Panc1 (cell line): ENCODE measurements at regions not wholly inside any gene's neighbourhood (a gene's known extent, or its start where the extent isn't known, plus 50 kb on each side); places are given as distances from the start of the nearest gene placed in this dataset.

Experiments used
- ATAC-seq: fragments of 200-7000 bp; cut with Tn5 transposase; 2 replicates; pipeline ENCODE4 v1.9.1; 2020; ENCODE audit warnings: mild to moderate bottlenecking, moderate library complexity
- BruUV-seq: library from RNA; stranded (reverse); fragments of 400-500 nt; replicated peaks from 2 replicates; lab custom pipeline; 2021; lab: Mats Ljungman, UMichigan
- CTCF ChIA-PET: fragments of 300-600 bp; sonication (Branson Sonifier 250); formaldehyde crosslinking; loops from one replicate; lab custom pipeline; 2022; ENCODE audit warnings: antibody characterized with exemption; lab: Charles Lee
- POLR2A ChIA-PET: fragments of 300-600 bp; sonication (Branson Sonifier 250); formaldehyde crosslinking; loops from one replicate; lab custom pipeline; 2022; ENCODE audit warnings: antibody characterized with exemption; lab: Charles Lee
- DNase-seq: peaks from one replicate; pipeline ENCODE4 v3.0.0-alpha.2; 2010; ENCODE audit warnings: low read depth, low spot score
- H3K27ac ChIP-seq: 2 replicates; pipeline ENCODE4 v1.5.1; 2011; ENCODE audit warnings: mild to moderate bottlenecking, low read length, inconsistent platforms
- H3K27me3 ChIP-seq: fragments of 200-500 bp; sonication (Bioruptor generic); 2 replicates; pipeline ENCODE4 v1.6.0; 2014; ENCODE audit warnings: low read length, inconsistent platforms; ENCODE audit not compliant: control insufficient read depth, insufficient read depth
- H3K36me3 ChIP-seq: fragments of 200-500 bp; sonication (Bioruptor generic); 2 replicates; pipeline ENCODE4 v1.5.1; 2014; ENCODE audit warnings: inconsistent platforms, mild to moderate bottlenecking, low read length, moderate library complexity; ENCODE audit not compliant: control insufficient read depth, insufficient read depth
- H3K4me1 ChIP-seq: 2 replicates; pipeline ENCODE4 v1.5.1; 2011; ENCODE audit warnings: inconsistent platforms, mild to moderate bottlenecking, low read length, moderate library complexity; ENCODE audit not compliant: control insufficient read depth, insufficient read depth
- H3K4me3 ChIP-seq, 2 experiments: 2 replicates each; pipeline ENCODE4 v1.5.1; 2011 to 2012; ENCODE audit warnings: low read depth in 2 of 2, low read length in 2 of 2, mild to moderate bottlenecking in 2 of 2, inconsistent platforms in 1 of 2, moderate library complexity in 1 of 2
- H3K9me3 ChIP-seq: fragments of 200-500 bp; sonication (Bioruptor generic); 2 replicates; pipeline ENCODE4 v1.5.1; 2014; ENCODE audit warnings: low read depth, mild to moderate bottlenecking, inconsistent platforms, low read length, moderate library complexity; ENCODE audit not compliant: control insufficient read depth, insufficient read depth
- CTCF ChIP-seq: fragments of 450-650 bp; IDR thresholded peaks from 2 replicates; pipeline ENCODE4 v1.5.1; 2017; ENCODE audit warnings: mild to moderate bottlenecking
- POLR2AphosphoS5 ChIP-seq: IDR thresholded peaks from 2 replicates; pipeline ENCODE4 v1.6.1; 2012; ENCODE audit warnings: mild to moderate bottlenecking, low read depth, low read length, moderate library complexity
- REST ChIP-seq, 2 experiments: IDR thresholded peaks; 2 replicates each; pipeline ENCODE4 v1.6.1; 2011 to 2012; ENCODE audit warnings: low read depth in 2 of 2, control low read depth in 1 of 2, low read length in 1 of 2, mild to moderate bottlenecking in 1 of 2, moderate library complexity in 1 of 2; ENCODE audit not compliant: insufficient read depth in 1 of 2
- SIN3A ChIP-seq: IDR thresholded peaks from 2 replicates; pipeline ENCODE4 v1.6.1; 2012; ENCODE audit warnings: low read depth, mild to moderate bottlenecking, low read length, moderate library complexity, borderline replicate concordance; ENCODE audit not compliant: insufficient read depth
- TCF7L2 ChIP-seq: IDR thresholded peaks from 2 replicates; pipeline ENCODE4 v1.6.1; 2011; ENCODE audit warnings: mild to moderate bottlenecking, low read depth, low read length, inconsistent platforms
- in situ Hi-C: cut with HindIII; loops from 2 replicates; pipeline ENCODE4 v1.10.0; 2016; ENCODE audit warnings: low sequenced_read_pairs, low pct_unique_long_range_greater_than_20kb
- intact Hi-C: fragments of 100-400 bp; cut with micrococcal nuclease; formaldehyde crosslinking; loops from one replicate; pipeline ENCODE4 v1.10.0; 2022; ENCODE audit not compliant: unreplicated experiment

- BruUV-seq = no TSS peak
- Histone ChIP-seq H3K27ac (no peak overlapping the region), H3K27me3 (no peaks in the 10 kb centered on the region), H3K4me3 (no peak overlapping the region), H3K4me1 (no peaks in the 10 kb centered on the region), H3K9me3 (no peaks in the 10 kb centered on the region), H3K36me3 (no peaks in the 10 kb centered on the region)
- DNase-seq (no peak), ATAC-seq (no peak)
- in situ Hi-C loops (no loop called here), intact Hi-C loops (no loop called here)
- no peak for TF ChIP-seq TCF7L2
- no peak for TF ChIP-seq REST (IDR thresholded peaks at IDR 0.05; ENCODE audit: insufficient read depth in 1 of 2, low read depth in 2 of 2, low read length in 1 of 2)
- no peak for TF ChIP-seq CTCF
- no peak for TF ChIP-seq POLR2AphosphoS5
- no peak for TF ChIP-seq SIN3A
- CTCF ChIA-PET = no interaction called here
- POLR2A ChIA-PET = no interaction called here
Observed at GRCh38 chr4:95644417-95644816, 95.6 kb upstream of the UNC5C start.

GRCh38 chr4:95643627-95644026, 94.9 kb upstream of the UNC5C start:
- Histone ChIP-seq H3K36me3 (no peaks in the 10 kb centered on the region), H3K4me1 (no peaks in the 10 kb centered on the region), H3K4me3 (no peak overlapping the region), H3K9me3 (no peaks in the 10 kb centered on the region), H3K27ac (no peak overlapping the region), H3K27me3 (no peaks in the 10 kb centered on the region)
- in situ Hi-C loops = no loop called here
- DNase-seq (no peak), ATAC-seq (no peak)
- intact Hi-C loops = no loop called here
- ChIA-PET CTCF (no interaction called here), POLR2A (no interaction called here)
- no peak for TF ChIP-seq POLR2AphosphoS5
- TF ChIP-seq TCF7L2 = no peak
- no peak for TF ChIP-seq REST (IDR thresholded peaks at IDR 0.05; ENCODE audit: insufficient read depth in 1 of 2, low read depth in 2 of 2, low read length in 1 of 2)
- TF ChIP-seq CTCF = no peak
- TF ChIP-seq SIN3A = no peak
- BruUV-seq = no TSS peak
